COLO668 (cell line): ENCODE measurements at regions not wholly inside any gene's neighbourhood (a gene's known extent, or its start where the extent isn't known, plus 50 kb on each side); places are given as distances from the start of the nearest gene placed in this dataset.

Source experiments
- DNase-seq: peaks from one replicate; lab custom pipeline; 2025; ENCODE audit not compliant: unreplicated experiment; lab: John Stamatoyannopoulos, UW

GRCh38 chr6:56378507-56378906 is 131.1 kb upstream of the COL21A1 start:
- no peak for DNase-seq

- no peak for DNase-seq
Observed at GRCh38 chr6:56377295-56377694, 129.9 kb upstream of the COL21A1 start.

GRCh38 chr6:56375806-56376205 is 128.4 kb upstream of the COL21A1 start:
- DNase-seq = no peak

GRCh38 chr6:56374841-56375369 is 127.5 kb upstream of the COL21A1 start:
- no peak for DNase-seq

- DNase-seq = no peak
Observed at GRCh38 chr6:56372406-56372995, 125.1 kb upstream of the COL21A1 start.

- DNase-seq = peak; percentile 26
Observed at GRCh38 chr6:56370561-56371211, 123.3 kb upstream of the COL21A1 start.

GRCh38 chr6:56370127-56370540 is 122.8 kb upstream of the COL21A1 start:
- peak; percentile 69 for DNase-seq

GRCh38 chr6:56368491-56368890 is 121.1 kb upstream of the COL21A1 start:
- no peak for DNase-seq

- DNase-seq = no peak
Observed at GRCh38 chr6:56366141-56366852, 118.9 kb upstream of the COL21A1 start.

GRCh38 chr6:56364827-56365339 is 117.5 kb upstream of the COL21A1 start:
- DNase-seq = no peak

DNA sequence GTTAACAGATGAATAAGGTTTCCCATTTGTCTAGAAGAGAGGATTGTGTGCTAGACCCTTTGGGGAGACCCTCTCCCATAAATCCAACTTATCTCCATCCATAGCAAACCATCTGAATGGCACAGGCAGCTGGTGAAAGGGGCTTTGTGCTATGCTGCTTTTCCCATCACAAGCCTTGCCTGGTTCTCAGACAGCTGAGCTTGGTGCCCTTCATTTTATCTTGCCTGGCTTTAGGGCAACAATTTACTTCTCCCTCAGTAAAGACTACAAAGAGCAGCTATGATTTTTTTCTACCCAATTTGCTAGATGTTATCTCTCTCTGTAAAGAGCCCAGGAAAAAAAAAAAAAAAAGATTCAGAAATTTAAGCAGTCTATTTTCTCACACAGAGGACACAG is 117.0 kb upstream of the COL21A1 start:
- no peak for DNase-seq

- DNase-seq = peak; percentile 3
Observed at GRCh38 chr6:56363796-56364430, 116.5 kb upstream of the COL21A1 start.

DNA sequence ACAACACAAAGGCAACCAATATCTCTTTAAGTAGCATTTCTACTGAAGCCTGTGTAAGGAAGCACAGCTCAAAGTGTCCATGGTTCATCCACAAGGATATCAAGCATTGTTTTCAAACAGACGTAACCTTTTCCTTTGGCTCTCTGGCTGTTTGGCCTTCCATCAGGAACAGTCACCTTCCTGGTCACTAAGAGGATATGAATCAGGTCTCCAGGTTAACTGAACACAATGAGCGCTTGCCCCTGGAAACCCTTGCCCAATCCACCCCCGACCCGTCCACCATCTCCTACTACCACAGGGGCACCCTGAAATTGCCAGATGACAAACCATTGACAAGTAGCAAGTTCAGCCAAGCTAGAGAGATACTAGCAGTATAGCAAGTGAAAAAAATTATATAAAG is 114.4 kb upstream of the COL21A1 start:
- DNase-seq = no peak

- peak; percentile 48 for DNase-seq
Observed at GRCh38 chr6:56359201-56359899, 112.0 kb upstream of the COL21A1 start.

- no peak for DNase-seq
Observed at GRCh38 chr6:56357616-56358373, 110.4 kb upstream of the COL21A1 start.

GRCh38 chr6:56356426-56356825 is 109.0 kb upstream of the COL21A1 start:
- DNase-seq = no peak

GRCh38 chr6:56353860-56354259 is 106.5 kb upstream of the COL21A1 start:
- DNase-seq = no peak

- DNase-seq = no peak
Observed at GRCh38 chr6:56350628-56351260, 103.4 kb upstream of the COL21A1 start.

DNA sequence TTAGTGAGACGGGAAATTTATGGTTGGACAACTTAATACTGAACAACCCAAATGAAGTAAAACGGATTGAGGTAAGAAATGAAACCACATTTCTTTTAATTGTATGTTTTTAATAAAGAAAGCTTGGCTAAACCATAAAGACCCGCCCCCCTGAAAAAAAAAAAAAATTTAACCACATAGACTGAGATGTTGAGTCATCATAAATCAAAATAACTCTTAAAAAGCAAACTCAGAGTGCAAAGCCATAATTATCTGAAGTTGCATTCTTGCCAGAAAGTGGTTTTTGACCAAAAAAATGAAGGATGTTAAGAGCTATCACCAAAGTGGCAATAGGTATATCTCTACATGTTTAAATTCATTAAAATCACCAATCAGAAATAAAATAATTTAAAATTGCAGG is 101.8 kb upstream of the COL21A1 start:
- no peak for DNase-seq

DNA sequence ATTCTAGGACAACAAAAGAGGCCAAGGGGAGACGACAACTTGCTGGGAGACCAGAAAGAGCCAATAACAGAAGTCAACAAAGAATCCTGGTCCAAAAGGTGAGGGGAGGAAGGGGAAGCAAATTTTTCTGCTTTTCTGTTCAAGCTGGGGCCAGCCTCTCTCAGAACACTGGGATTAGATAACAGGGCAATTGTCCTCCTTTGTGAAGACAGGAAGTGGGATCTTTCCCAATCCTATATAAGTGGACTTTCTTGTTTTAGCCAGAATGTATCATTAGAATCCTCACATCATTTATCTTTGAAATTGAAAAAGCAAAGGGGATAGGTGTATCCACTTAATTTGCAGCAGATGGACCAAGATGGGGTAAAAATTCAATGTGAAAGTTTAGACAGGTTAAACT is 101.2 kb upstream of the COL21A1 start:
- DNase-seq = no peak
